GM21360 (cell line): ENCODE measurements at regions not wholly inside any gene's neighbourhood (a gene's known extent, or its start where the extent isn't known, plus 50 kb on each side); places are given as distances from the start of the nearest gene placed in this dataset.

Source experiments
- ATAC-seq: cut with Tn5 transposase; IDR thresholded peaks from one replicate; pipeline ENCODE4 v1.9.1; 2021; ENCODE audit warnings: mild to moderate bottlenecking, moderate library complexity; ENCODE audit not compliant: unreplicated experiment

DNA sequence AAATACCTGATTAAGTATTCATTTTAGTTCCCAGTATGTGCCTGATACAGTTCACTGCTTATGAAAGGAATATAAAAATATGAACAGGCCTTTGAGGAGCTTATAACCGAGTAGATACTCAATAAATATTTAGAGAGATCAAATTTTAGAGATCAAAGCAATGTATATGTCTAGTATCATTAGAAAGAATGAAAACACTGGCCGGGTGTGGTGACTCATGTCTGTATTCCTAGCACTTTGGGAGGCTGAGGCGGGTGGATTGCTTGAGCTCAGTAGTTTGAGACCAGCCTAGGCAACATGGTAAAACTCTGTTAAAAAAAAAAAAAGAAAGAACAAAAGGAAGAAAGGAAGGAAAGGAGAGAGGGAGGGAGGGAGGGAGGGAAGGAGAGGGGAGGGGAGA, 113.2 kb upstream of the EEA1 start:
- ATAC-seq: no peak

DNA sequence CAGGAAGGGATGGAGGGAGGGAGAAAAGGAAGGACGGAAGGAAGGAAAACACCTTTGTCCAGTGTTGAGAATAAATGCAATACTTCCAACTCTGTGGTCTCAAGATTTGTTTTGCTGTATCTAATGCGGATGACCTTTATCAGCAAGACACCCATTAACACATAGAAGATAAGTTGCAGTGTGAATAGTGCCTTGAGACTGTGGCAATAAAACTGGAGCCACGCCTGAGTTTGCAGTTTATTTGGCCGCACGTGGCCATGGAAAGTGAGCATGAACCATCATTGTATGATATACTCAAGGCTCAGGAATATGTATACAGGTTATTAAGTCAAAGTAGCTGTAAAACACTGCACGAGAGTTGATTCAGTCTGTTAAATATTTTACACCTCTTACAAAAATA, 113.6 kb upstream of the EEA1 start:
- no peak for ATAC-seq

DNA sequence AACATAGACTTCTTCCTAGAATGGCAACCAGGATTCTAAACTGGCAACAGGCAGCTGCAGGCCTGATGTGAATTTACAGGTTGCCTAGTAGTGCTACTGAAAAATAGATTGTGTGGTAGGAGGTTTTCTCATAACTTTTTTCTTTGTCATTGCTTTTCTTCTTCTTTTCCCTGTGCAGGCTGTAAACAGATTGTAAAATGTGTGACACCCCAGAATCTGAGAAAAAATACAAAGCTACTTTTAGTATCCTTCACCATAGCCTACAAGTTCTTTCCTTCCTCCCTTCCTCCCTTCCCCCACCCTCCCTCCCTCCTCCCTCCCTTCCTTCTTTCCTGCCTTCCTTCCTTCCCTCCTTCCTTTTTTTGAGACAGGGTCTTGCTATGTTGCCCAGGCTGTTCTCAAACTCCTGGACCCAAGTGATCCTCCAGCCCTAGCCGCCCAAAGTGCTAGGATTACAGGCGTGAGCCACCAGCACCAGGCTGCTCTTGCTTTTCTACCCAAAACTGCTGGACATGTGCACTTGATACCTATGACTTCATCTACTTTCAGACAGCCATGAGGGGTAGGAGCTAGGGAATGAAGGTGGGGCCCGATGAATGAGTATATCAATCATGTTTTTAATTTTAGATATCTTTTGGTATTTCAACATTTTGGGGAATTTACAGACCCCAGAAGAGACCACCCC, 114.2 kb upstream of the EEA1 start:
- ATAC-seq: no peak

DNA sequence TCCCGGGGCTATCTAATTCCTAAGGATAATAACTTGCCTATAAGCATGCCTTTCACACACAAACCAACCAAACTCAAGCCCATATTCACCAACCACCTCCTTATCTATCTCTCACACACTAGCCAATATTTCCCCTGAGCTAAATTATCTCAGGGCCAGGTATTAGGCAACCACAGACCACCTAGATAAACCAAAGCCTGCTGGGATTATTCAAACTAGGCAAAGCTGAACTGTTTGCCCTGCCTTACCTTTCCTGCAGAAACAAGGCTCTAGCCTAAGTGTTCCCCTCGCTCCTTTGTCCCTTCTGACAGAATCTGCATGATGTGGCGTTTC, 114.7 kb upstream of the EEA1 start:
- ATAC-seq: no peak

DNA sequence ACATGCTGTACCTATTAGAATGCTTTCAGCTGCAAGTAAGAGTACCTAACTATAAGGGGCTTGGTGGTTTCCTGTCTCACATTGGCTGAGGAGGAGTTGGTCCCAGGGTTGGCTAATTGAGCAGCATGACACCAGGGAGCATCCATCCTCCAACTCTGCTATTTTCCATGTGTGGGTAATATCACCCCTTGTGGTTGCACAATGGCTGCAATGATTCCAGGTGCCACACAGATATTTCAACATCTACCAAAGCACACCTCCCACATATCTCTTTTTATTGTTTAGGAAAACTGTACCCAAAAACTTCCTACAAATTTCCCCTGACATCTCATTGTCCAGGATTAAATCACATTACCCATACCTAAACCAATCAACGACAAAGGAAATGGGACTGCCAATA, 118.0 kb upstream of the EEA1 start:
- ATAC-seq: no peak

DNA sequence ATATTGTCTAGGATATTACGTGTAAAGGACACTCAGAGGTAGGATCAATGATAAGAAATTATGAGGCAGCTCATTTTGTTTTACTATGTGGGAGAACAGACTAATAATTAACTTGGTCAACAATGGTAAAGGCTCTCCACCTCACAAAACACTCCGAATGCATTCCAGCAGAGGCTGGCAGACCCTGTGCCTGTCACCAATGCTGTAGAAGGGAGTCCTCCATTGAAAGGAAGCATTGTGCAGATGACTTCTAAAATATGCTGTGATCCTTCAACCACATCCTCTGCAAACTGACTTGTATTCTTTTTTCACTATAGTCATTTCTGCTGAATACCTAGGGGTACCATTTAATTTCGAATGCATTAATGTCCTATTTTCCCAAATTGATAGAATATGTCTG, 119.6 kb upstream of the EEA1 start:
- ATAC-seq: no peak

DNA sequence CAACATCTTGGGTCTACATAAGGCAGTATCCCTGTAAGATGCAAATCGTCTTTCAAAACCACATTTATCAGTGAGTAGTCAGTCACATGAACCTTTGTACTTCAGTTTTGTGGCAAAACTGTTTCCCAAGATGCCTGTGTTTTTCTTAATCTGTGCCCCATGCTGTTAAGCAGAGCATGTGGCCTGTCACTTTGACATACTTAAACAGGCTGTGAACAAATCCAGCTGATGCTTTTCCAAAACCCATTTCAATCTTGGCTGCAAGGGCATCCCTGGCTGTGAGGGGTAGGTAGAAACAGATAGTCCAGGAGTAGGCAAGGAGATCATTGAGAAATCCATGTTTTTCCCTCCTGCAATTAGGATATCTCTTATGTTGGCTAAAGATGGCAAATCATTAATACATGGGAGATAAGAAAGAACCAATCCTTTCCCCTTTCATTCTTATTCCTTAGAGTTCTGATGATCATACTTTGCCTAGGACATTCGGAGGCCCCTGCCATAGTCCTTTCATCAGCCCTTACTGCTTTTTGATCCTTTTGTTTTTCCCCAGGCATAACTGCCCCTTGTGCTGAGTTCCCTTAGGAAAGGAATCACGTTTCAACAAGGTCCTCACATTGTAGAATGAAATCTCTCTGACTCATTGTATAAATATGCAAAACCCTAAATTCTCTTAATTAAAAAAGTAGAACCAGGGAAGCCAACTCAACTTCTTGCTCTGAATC, 121.1 kb upstream of the EEA1 start:
- no peak for ATAC-seq

DNA sequence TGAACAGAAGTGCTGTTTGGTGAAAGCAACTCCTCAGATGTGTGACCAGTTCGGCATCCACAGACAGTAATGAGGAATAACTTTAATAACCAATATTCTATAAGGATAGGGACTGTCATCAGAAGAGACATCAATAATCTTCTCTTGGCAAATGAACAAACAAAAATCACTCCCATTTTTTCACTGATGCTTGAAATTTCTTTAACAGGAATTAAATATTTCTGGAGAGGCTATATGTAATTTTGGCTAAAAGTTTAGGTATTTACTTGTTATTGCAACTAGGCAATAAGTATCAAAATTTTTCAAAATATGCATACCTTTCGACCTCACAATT, 121.6 kb upstream of the EEA1 start:
- no peak for ATAC-seq

DNA sequence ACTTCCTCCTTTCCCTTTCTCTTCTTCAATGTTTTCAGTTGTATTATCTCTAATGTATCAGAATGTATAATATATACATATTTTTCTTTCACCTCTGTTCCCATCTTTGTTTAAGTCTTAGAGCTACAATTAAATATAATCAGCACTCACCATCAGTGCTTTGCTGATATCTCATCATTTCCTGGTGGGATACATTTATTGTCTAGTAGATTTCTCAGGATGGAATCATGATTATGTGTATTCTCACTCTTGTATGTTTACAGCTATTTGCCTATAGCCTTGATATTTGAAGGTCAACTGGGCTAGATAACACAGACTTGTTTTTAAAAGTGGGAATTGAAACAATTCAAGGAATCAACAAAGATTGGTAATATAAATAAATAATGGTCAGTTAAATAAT, 124.9 kb upstream of the EEA1 start:
- no peak for ATAC-seq

DNA sequence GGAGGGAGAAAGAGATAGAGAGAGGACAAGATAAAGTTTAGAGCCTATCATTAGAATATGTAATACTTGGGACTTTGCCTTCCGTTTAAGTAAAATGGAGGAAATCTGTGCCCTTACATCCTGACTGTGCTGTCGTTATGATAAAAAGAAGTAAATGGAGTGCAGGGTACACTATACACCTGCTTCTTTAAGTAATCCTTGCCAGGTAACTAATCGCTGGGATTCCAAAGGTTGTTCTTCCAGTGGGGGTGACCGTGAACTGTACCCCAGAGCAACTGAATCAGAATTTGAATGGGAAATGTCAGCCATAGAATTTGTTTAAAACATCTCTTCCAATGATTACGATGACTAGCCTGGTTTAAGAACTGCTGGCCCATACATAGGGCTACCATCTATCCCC, 126.1 kb upstream of the EEA1 start:
- no peak for ATAC-seq

DNA sequence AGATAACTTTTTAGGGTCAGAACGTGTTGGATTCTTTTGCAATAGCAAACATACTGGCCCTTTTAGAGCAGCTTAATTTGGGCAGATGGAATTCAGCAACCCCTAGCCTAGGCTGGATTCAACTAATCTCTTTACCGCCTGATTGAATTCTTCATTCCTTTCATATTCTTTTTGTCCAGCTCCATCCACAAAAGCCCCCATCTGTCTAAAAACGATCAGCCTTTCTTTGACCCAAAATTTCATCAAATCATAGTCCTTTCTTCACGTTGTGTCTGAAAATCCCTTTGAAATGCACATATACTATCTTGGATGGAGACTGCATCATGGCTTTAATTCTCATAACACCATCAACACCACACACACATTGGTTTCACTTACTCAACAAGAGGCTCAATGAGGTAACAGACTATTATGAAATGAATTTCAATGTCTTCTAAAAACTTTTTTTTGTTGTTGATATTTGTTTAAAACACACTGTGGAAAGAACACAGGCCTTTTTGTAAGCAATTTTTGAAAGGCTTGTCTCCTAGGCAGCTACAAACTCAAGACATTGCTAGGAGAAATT, 128.0 kb upstream of the EEA1 start:
- ATAC-seq: no peak

DNA sequence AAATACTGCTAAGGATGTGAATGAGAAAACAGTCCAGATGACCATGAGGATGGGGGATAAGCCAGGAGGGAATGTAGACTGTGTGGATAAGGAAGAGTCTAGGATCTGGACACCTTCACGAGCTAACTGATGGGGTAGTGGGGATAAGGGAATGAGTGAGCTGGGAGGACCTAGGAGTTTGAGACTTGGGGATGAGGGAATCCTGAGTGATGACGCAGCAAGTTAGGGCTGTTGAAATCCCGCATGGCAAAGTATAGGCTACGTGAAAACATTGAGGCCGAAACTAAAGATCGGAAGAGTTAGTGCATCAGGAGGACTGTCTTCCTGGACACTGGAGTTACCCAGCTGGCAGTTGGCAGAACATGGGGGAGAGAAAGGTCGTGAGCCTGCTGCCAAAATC, 129.2 kb upstream of the EEA1 start:
- no peak for ATAC-seq

DNA sequence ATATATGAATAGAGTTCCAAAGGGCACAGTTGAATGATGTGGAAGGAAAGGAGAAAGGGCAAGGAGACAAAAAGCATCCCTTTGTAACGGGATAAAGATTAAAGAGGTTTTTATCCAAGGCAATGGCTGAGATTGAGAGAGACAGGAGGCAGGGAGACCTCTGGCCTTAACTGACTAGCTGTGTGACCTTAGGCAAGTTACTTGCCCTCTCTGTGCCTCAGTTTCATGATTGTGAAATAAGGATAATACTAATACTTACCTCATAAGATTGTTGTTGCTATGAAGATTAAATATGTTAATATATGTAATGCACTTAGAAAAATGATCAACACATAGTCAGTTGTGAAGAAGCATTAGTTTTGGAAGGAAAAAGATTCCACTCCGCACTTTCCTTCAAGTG, 130.2 kb upstream of the EEA1 start:
- no peak for ATAC-seq

DNA sequence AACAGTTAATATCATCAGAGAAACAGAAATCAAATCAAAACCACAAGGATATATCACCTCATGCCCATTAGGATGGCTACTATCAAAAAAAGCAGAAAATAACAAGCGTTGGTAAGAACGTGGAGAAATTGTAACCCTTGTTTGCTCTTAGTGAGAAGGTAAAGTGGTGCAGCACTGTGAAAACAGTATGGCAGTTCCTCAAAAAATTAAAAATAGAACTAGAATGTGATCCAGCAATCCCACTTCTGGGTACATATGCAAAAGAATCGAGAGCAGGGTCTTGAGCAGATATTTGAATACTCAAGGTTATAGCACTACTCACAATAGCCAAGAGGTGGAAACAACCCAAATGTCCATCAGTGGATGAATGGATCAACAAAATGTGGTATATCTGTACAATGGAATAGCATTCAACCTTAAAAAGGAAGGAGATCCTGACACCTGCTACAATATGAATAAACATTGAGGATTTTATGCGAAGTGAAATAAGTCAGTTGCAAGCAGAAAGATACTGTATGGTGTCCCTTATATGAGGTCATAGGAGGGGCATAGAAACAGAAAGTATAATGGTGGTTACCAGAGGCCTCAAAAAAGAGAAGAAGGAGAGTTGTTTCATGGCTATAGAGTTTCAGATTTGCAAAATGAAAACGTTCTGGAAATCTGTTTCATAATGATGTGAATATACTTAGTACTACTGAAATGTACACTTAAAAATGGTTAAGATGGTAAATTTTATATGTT, 131.0 kb upstream of the EEA1 start:
- ATAC-seq: peak; percentile 93

DNA sequence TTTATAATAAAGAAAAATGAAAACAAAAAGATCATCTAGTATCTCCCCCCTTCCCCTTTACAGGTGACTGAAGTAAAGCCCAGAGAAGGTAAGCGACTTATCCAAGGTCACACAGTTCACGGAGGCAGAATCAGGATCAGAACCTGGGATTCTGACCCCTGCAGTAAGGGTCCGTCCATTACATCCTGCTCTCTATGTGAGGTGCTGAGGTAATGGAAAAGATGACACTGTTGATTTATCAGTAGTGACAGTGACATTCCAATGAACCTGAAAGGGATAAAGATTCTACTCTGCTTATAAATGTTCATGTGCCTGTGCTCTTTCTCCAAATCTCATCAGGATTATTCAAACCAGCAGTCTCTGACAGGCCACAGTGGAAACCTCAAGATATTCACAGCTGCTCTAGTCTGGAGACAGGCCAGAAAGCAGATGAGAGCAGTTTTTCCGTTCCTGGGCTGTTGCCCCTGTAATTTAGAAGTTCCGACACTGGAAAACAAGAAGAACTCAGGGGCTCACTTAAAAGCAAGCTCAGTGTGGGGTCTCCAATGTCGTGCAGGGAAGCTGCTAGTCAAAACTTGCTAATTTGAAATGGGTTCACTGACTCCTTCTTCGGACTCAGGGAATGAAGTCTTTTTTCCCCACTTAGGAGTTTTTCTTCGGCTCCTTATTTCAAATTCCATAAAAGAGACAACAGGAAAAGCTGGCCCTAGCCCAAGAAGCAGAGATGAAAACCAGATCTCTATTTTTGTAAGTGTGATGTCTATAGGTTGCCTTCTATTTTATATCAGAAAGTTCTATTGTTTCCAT, 131.8 kb upstream of the EEA1 start:
- ATAC-seq: peak; percentile 19

DNA sequence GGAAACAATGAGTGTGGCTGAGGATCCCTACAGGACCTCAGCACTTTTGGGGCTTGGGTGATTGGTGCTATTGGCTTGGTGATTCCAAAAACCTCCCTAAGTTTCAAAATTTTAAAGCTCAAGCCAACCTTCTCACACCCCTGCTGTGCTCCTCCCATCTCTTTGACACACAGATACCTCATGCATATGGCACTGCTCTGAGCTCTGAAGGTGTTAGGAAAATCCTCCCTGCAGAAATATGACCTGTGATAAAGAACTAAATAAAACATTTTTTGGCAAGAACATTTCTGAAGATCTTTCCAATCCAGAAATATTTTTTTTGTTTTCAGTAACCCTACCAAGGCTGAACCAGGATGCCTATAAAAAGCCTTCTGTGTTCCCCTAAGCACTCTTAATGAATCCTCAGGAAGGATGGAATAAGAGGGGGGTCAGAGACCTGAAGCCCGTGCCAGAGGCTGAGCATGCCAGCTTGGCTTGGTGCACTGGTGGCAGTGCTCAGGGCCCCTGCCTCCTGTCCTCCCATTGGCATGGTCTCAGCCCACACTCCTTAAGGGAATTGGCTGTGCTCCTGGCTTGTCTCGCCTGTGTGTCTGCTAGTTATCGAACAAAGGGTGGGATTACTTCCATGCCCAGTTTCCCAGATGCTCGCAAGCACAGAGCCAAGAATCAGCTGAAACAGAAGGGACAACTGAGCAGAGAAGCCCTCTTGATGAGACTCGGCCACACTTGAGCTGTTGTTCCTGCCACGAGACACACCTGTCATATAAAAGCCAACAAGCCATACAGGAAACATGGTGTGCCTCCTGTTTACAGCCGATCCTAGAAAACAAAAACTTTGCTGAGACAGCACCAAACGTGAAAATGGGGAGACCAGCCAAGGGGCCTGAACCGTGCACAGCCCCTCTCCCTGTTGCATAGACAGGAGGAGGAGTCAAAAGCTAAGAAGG, 132.7 kb upstream of the EEA1 start:
- no peak for ATAC-seq

DNA sequence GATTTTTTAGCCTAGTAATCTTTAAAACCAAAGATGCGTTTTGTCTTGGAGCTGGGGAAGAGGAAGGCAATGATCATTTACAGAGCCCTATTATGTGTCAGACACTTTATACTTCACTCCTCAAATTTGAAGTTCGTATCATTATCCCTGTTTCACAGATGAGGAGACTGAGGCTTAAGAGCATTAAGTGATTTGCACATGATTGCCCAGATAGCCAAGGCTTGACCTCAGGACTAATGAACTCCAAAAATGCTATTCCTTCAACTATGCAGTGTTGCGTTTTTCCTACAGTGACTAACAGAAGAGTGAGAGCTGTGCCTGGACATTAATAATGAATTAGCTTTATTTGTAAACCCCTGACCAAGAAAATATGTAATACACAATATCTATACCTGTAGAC, 136.8 kb upstream of the EEA1 start:
- ATAC-seq: no peak

DNA sequence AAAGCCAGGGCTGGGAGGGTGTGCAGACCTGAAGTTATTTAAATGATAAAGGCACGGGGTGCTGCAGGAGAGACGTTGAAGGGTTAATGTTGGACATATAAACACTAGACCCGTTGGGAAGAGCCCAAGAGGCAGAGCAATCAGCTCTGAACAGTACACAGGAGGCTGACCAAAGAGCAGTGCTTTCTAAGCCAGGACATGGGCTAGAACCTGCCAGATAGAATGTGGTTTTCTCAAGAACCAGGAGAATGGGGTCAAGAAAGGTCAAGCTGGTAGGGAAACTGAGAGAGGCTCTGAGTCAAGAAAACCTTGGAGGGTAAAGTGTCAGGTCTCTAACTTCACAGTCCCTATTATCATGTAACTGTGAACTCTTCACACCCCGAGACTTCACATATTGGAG, 143.2 kb upstream of the EEA1 start:
- ATAC-seq: no peak

DNA sequence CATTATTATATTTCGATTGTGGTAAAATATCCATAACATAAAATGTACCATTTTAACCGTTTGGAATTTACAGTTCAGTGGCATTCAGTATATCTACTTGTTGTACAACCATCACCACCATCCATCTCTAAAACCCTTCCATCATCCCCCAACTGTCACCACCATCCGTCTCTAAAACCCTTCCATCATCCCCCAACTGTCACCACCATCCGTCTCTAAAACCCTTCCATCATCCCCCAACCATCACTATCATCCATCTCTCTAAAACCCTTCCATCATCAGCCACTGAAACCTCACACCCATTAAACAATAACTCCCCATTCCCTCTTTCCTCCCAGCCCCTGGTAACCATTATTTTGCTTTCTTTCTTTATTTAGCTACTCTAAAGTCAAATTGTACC, 144.2 kb upstream of the EEA1 start:
- no peak for ATAC-seq

DNA sequence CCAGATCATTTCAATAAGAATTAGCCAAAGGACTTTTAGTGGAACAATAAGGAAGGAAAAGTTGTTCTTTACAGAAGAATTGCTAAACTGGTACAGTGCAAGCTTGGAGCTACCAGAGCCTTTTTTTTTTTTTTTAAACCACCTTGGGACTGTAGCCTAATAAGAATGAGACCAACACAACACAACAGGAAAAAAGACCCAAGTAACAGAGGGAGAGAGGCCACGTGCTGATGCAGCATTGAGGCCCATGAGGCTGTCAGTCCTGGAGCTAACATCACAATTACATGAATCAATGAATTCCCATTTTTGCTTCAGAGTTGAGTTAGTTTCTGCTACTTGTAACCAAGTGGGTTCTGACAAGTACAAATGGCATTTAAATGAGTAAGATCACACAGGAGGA, 149.0 kb upstream of the EEA1 start:
- ATAC-seq: no peak
